ENCODE measurements at regions not wholly inside any gene's neighbourhood (a gene's known extent, or its start where the extent isn't known, plus 50 kb on each side); places are given as distances from the start of the nearest gene placed in this dataset.
"Not testable (repeated sequence)": the region's sequence is repeated elsewhere in the genome, so short reads cannot be mapped to it uniquely, and the experiment has no call there.

DNA sequence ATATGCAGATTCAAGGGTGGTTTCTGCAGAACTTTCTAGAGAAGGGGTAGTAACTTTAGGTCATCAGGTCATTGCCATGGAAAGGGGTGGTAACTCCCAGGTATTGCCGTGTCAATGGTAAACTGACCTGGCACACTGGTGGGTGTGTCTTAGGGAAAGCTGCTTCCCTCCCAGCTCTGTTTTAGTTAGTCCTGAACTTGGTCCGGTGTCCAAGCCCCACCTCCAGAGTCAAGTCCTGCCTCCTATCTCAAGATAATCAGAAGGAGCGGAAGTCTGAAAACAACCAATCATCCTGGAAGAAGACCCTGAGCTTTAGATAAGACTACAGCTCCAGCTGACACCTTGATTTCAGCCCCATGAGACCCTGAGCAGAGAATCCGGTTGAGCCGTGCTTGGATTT, 74.2 kb downstream of the NPIPB5 start:
- TF ChIP-seq, protein P1, sequence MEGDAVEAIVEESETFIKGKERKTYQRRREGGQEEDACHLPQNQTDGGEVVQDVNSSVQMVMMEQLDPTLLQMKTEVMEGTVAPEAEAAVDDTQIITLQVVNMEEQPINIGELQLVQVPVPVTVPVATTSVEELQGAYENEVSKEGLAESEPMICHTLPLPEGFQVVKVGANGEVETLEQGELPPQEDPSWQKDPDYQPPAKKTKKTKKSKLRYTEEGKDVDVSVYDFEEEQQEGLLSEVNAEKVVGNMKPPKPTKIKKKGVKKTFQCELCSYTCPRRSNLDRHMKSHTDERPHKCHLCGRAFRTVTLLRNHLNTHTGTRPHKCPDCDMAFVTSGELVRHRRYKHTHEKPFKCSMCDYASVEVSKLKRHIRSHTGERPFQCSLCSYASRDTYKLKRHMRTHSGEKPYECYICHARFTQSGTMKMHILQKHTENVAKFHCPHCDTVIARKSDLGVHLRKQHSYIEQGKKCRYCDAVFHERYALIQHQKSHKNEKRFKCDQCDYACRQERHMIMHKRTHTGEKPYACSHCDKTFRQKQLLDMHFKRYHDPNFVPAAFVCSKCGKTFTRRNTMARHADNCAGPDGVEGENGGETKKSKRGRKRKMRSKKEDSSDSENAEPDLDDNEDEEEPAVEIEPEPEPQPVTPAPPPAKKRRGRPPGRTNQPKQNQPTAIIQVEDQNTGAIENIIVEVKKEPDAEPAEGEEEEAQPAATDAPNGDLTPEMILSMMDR (conservative IDR thresholded peaks at IDR 0.05; ENCODE audit: low read depth, low read length): not testable (repeated sequence)
- not testable (repeated sequence) for TF ChIP-seq RAD21 (IDR thresholded peaks at IDR 0.05; ENCODE audit: low read length); BHLHE40 (IDR thresholded peaks at IDR 0.05; ENCODE audit: low read depth, low read length); CEBPB (IDR thresholded peaks at IDR 0.05; ENCODE audit: low read depth, low read length); POLR2A (IDR thresholded peaks at IDR 0.05; ENCODE audit: low read depth, low read length); FOS (IDR thresholded peaks at IDR 0.05; ENCODE audit: low read depth, low read length); MXI1 (IDR thresholded peaks at IDR 0.05; ENCODE audit: borderline replicate concordance, low read depth, low read length); MAZ (IDR thresholded peaks at IDR 0.05; ENCODE audit: borderline replicate concordance, low read depth, low read length); RCOR1 (IDR thresholded peaks at IDR 0.05; ENCODE audit: insufficient replicate concordance, low read length); NFE2L2 (IDR thresholded peaks at IDR 0.05; ENCODE audit: low read depth, low read length); MAFK (IDR thresholded peaks at IDR 0.05; ENCODE audit: low read depth, low read length); SMC3 (IDR thresholded peaks at IDR 0.05; ENCODE audit: low read depth, low read length)
- TF ChIP-seq, protein P2, sequence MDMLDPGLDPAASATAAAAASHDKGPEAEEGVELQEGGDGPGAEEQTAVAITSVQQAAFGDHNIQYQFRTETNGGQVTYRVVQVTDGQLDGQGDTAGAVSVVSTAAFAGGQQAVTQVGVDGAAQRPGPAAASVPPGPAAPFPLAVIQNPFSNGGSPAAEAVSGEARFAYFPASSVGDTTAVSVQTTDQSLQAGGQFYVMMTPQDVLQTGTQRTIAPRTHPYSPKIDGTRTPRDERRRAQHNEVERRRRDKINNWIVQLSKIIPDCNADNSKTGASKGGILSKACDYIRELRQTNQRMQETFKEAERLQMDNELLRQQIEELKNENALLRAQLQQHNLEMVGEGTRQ (IDR thresholded peaks at IDR 0.05; ENCODE audit: low read depth, low read length): not testable (repeated sequence)
